Hematopoietic multipotent progenitor cell treated with erythropoietin and hydrocortisone succinate and interleukin-3 and kit ligand, for 6 days (in vitro differentiated cells): ENCODE measurements at regions not wholly inside any gene's neighbourhood (a gene's known extent, or its start where the extent isn't known, plus 50 kb on each side); places are given as distances from the start of the nearest gene placed in this dataset.
"Not testable (repeated sequence)": the region's sequence is repeated elsewhere in the genome, so short reads cannot be mapped to it uniquely, and the experiment has no call there.

ENCODE experiments used
- DNase-seq: peaks from one replicate; pipeline ENCODE4 v3.0.0-alpha.2; 2015

DNA sequence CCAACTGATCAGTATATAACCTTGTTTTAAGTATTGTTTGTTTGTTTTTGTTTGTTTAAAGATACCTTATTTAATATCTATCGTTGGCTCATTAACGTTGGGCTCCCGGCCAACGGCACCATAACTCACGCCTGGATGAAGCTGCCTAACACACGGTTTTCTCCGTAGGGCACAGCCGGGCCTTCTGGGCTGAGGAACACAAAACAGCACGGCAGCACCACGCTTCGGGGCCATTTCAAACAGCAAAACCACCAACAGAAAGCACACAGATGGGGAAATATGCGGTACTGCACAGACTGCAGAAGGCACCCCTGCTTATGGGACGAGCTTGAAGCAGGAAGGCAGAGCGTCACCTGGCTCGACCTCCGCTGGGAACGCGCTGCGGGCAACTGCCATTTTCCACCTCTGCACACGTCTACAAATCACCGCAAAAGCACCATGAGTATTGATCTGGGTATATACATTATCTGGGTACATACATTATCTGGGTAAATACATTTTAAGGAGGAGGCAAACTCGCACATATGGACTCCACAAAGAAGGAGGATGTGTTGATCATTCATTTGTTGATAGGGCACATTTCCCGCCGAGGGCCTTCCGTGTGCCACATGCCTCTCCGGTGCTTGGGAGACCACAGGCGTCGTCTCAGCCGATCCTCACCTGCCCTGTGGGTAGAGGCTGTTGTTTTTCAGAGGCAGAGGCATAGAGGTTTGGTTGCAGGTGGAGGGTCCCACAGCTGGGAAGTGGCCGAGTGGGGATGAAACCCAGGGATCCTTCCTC is 123.7 kb upstream of the ATP2B2 start:
- no peak for DNase-seq

DNA sequence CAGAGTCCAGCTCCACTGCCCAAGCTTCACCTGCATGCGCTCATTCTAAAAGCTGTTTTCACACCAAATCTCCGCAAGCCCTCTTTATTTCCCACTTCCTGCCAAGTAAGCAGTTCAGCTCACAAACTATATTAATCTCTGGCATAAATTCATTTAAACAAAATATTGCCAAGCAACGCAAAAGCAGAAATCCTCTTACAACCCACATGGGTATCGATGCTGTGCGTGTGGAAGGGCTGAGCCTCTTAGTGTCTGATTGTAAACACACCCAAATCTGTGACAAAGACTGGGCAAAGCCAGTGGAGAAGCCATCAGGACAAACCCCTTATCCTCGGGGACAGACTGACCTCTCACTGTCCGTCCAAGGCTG is 124.3 kb upstream of the ATP2B2 start:
- DNase-seq = no peak

GRCh38 chr3:10631224-10631623 is 125.8 kb upstream of the ATP2B2 start:
- DNase-seq = no peak

- no peak for DNase-seq
Observed at GRCh38 chr3:10632125-10632524, 126.7 kb upstream of the ATP2B2 start.

- DNase-seq = no peak
Observed at GRCh38 chr3:10632741-10633140, 127.4 kb upstream of the ATP2B2 start.

DNA sequence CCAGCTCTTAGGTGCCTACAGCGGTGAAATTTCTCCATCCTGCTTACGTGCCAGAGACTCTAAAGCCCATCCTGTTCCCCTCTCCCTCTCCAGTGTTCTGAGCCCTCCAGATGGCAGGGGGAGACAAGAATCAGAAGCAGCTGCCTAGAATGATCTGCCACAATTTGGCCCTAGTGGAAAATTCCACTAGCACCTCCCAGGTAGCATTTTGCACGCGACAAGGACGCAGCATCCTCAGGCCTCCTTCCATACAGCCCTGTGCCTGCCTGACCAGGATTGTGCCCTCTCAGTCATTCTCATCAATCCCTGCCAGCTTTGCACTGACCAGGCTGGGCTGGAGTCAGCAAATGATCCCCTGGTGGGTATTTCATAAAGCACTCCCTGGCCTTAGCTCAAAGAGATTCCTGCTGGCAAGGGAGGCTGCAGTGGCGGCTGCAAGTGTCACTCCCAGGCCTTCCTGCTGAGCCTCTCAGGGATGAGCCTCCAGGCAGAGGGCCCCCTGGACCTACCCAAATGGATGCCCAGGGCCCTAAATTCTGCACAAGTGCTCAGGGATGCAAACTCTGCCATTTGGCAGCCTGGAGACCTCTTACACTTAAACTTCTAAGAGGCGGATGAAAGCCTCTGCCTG is 130.2 kb upstream of the ATP2B2 start:
- DNase-seq = no peak

DNA sequence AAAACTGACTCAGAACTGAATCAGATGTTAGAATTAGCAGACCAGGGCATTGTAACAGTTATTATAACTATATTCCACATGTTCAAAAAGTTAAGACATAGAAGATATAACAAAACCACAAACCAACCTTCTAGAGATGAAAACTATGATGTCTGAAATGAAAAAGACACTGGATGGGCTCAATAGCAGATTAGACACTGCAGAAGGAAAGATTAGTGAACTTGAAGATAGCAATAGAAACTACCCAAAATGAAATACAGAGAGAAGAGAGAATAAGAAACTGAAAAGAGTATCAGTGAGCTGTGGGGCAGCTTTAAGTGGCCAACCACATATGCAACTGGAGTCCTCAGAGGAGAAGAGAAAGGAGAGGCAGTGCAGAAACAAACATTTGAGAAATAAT is 132.0 kb upstream of the ATP2B2 start:
- no peak for DNase-seq

DNA sequence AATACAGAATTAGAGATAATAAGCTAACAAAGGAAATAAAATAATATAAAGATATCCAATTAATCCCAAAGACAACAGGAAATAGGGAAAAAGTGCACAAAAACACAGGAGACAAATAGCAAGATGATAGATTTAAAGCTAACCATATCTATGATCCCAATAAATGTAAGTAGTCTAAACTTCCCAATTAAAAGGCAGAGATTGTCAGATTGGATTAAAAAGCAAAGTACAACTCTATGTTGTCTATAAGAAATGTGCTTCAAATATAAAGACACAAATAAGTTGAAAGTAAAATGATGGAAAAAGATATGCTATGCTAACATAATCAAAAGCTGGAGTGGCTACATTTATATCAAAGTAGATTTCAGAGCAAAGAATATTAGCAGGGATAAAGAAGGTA is 133.1 kb upstream of the ATP2B2 start:
- no peak for DNase-seq

- no peak for DNase-seq
Observed at GRCh38 chr3:10641760-10642159, 136.4 kb upstream of the ATP2B2 start.

GRCh38 chr3:10644189-10644588 is 138.8 kb upstream of the ATP2B2 start:
- no peak for DNase-seq

DNA sequence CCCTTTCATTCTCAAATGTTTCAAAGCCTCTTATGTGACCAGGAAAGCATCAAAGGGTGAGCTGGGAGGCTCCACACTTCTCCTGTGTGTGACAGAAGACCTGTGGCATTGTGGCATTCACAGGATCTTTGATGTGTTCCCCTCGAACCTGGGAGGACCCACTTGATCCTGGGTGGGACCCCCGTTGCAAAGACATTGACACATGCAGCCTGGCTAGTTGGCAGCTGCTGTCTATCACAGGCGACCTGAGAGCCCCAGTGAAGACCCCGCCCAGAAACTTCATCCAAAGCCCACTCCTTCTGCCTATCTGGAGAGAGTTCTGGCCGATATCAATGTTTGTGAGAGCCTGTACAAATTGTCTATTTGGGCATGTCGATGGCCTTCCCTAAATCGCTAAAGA is 140.4 kb upstream of the ATP2B2 start:
- no peak for DNase-seq

- DNase-seq = no peak
Observed at GRCh38 chr3:10646531-10647335, 141.3 kb upstream of the ATP2B2 start.

DNA sequence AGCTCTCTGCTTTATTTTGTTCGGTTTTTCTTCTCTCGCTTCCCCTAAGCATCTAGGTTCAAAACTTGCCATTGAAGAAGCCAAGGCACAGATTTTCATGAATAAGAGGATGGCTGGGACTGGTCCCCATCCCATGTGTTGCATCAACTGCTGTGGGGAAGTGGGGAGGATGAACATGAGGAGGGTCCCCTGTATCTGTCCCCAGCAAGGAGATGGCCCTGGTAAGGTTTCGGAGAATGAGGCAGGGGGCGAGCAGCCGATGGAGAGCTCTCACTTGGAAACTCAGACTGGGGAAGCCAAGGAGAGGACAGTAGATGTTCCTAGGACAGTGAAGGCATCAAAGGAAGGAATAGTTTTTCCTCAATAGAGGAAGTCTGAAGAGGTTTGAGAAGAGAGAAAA is 142.0 kb upstream of the ATP2B2 start:
- DNase-seq = no peak

GRCh38 chr3:10648181-10648580 is 142.8 kb upstream of the ATP2B2 start:
- DNase-seq = no peak

DNA sequence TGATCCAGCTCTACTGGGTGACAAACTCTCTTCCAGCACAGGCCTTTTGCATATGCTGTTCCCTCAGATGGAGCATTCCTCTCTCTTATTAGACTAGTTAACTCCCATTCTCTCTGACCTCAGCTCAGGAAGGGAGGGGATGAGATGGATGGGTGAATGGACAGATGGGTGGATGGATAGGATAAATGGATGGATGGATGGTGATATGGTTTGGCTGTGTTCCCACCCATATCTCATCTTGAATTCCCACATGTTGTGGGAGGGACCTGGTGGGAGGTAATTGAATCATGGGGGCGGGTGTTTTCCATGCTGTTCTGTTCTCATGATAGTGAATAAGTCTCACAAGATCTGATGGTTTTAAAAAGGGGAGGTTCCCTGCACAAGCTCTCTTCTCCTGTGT is 144.1 kb upstream of the ATP2B2 start:
- not testable (repeated sequence) for DNase-seq

GRCh38 chr3:10651506-10651905 is 146.1 kb upstream of the ATP2B2 start:
- DNase-seq = no peak

- DNase-seq = no peak
Observed at GRCh38 chr3:10653241-10653640, 147.9 kb upstream of the ATP2B2 start.

DNA sequence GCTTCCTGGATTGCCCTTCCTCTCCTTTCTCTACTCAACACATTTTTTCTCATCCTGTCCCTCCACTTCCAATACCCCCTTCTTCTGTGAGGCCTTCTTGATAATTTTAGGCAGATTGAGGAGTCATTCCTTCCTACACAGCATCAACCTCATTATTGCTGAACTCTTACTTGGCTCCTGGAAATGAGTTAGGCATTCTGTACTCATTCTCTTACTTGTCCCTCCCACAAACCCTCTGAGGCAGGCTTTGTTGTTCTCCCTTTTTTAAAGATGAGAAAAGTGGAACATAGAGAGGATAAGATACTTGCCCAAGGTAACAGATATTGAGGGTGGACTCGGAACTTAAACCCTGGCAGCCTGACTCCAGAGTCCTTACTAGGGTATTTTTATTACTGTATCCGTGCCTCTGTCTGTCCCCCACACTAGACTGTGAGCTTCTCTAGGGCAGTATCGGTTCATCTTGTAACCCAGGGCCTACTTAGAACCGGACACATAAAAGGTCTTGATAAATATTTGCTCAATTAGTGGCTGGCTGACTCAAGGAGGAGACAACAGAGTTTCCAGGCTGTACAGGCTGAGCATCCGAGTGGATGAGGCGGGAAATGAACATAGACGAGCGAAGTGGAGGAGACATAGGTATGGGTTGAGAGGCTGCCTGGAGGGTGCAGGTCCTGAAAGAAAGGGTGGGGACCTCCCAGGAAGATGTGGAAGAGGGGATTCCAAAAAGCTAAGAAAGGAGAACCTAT is 148.7 kb upstream of the ATP2B2 start:
- no peak for DNase-seq

GRCh38 chr3:10655105-10655504 is 149.7 kb upstream of the ATP2B2 start:
- no peak for DNase-seq

- DNase-seq = not testable (repeated sequence)
Observed at GRCh38 chr3:10657339-10657738, 152.0 kb upstream of the ATP2B2 start.

DNA sequence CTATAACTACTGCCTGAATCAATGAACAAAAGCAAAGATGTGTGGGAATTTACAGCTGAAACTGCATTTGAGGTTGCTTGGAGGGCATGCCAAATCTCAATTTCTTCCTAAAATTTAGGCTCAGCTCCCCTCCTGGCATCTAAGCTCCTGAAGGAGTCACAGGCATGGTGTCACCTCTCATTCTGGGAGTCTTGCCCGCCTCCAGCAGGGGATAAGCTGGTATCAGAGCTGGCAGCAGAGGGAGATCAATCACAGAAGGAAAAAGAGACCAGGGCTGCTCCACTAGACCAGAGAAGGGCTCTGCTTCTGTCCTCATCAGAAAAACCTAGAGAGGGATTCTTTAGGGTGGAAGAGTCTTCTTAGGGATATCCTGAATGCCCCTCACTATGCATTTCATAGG is 150.4 kb upstream of the SLC6A11 start:
- DNase-seq = no peak

- DNase-seq = peak; percentile 65
Observed at GRCh38 chr3:10666621-10667020, 149.4 kb upstream of the SLC6A11 start.

GRCh38 chr3:10667269-10667668 is 148.8 kb upstream of the SLC6A11 start:
- no peak for DNase-seq
